HEK293T (cell line): ENCODE measurements at regions not wholly inside any gene's neighbourhood (a gene's known extent, or its start where the extent isn't known, plus 50 kb on each side); places are given as distances from the start of the nearest gene placed in this dataset.

ENCODE experiments used
- CTCF ChIA-PET: fragments of 350-600 bp; formaldehyde crosslinking; extraction: SDS; loops from one replicate; lab custom pipeline; 2021; ENCODE audit warnings: antibody characterized with exemption, inconsistent platforms; lab: Yijun Ruan, JAX
- POLR2A ChIA-PET: fragments of 350-600 bp; formaldehyde crosslinking; extraction: SDS; loops from one replicate; lab custom pipeline; 2020; ENCODE audit warnings: antibody characterized with exemption, inconsistent platforms; lab: Yijun Ruan, JAX
- DNase-seq: peaks from one replicate; pipeline ENCODE4 v3.0.0; 2012; ENCODE audit warnings: mixed read lengths; ENCODE audit errors: extremely low spot score
- ARNT ChIP-seq: fragments of 450-650 bp; IDR thresholded peaks from 2 replicates; pipeline ENCODE4 v1.6.1; 2017; ENCODE audit warnings: mild to moderate bottlenecking
- BHLHE40 ChIP-seq: fragments of 450-650 bp; IDR thresholded peaks from 2 replicates; pipeline ENCODE4 v1.6.1; 2016; ENCODE audit warnings: mild to moderate bottlenecking, moderate library complexity, borderline replicate concordance
- CTBP1 ChIP-seq: fragments of 450-650 bp; IDR thresholded peaks from 2 replicates; pipeline ENCODE4 v1.6.1; 2016; ENCODE audit warnings: borderline replicate concordance
- ELF4 ChIP-seq: fragments of 450-650 bp; IDR thresholded peaks from 2 replicates; pipeline ENCODE4 v1.6.1; 2017; ENCODE audit warnings: antibody characterized with exemption
- FOXA1 ChIP-seq: fragments of 450-650 bp; IDR thresholded peaks from 2 replicates; pipeline ENCODE4 v1.6.1; 2016; ENCODE audit warnings: mild to moderate bottlenecking
- FOXK2 ChIP-seq: fragments of 450-650 bp; IDR thresholded peaks from 2 replicates; pipeline ENCODE4 v1.6.1; 2016; ENCODE audit warnings: mild to moderate bottlenecking
- FOXM1 ChIP-seq: fragments of 450-650 bp; IDR thresholded peaks from 2 replicates; pipeline ENCODE4 v1.6.1; 2017; ENCODE audit warnings: mild to moderate bottlenecking, borderline replicate concordance
- HDGF ChIP-seq: fragments of 450-650 bp; IDR thresholded peaks from 2 replicates; pipeline ENCODE4 v1.6.1; 2017; ENCODE audit warnings: antibody characterized with exemption, borderline replicate concordance
- L3MBTL2 ChIP-seq: fragments of 450-650 bp; conservative IDR thresholded peaks from 2 replicates; pipeline ENCODE4 v1.6.1; 2016; ENCODE audit warnings: mild to moderate bottlenecking
- LEF1 ChIP-seq: fragments of 450-650 bp; IDR thresholded peaks from 2 replicates; pipeline ENCODE4 v1.6.1; 2017; ENCODE audit warnings: mild to moderate bottlenecking, borderline replicate concordance
- NFRKB ChIP-seq: fragments of 450-650 bp; IDR thresholded peaks from 2 replicates; pipeline ENCODE4 v1.6.1; 2016; ENCODE audit warnings: mild to moderate bottlenecking, moderate library complexity
- SP1 ChIP-seq: fragments of 450-650 bp; IDR thresholded peaks from 2 replicates; pipeline ENCODE4 v1.6.1; 2017
- SUZ12 ChIP-seq: fragments of 450-650 bp; IDR thresholded peaks from 2 replicates; pipeline ENCODE4 v1.6.1; 2016; ENCODE audit warnings: mild to moderate bottlenecking
- TARDBP ChIP-seq: fragments of 450-650 bp; IDR thresholded peaks from 2 replicates; pipeline ENCODE4 v1.6.1; 2016
- ZNF384 ChIP-seq: fragments of 450-650 bp; IDR thresholded peaks from 2 replicates; pipeline ENCODE4 v1.6.1; 2016
- TF ChIP-seq, protein P1 (sequence below): fragments of 450-650 bp; IDR thresholded peaks from 2 replicates; pipeline ENCODE4 v1.6.1; 2016

DNA sequence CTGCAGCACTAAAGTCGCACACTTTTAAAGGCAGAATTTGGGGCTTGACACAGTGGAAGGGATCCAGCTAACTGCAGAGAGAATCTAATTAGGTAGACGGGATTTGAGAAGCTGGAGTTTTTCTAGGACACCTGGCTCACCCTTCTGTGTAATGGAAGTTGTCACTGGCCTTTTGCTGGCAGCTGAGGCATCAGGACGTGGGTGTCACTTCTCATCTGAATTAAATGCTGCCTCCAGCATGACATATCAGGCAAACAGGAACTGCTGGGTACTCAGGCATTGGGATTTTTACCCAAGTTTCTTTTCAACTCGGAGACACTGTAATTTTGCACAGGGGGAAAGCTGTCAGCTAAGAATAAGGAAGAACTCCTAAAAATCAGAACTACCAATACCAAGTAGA lies 861.9 kb upstream of the ARPP21 start:
- ChIA-PET CTCF (no interaction called here), POLR2A (no interaction called here)
- DNase-seq: no peak
- TF ChIP-seq BHLHE40 (no peak), CTBP1 (no peak)

DNA sequence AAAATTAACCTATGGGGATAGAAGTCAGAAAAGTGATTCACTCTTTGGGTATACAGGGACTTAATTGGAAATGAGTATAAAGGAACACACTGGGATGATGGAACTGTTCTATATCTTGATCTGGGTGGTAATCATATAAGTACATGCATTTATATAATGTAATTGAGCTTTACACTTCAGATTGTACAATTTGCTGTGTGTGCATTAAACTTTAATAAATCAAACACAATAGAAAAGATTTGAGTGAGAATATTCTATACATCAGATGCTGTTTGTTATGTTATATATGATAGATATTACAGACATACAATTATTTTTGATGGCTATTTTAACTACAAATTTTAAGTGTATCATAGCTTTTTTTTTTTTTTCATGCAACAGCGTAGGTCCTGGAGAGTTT lies 860.2 kb upstream of the ARPP21 start:
- no peak for TF ChIP-seq SUZ12
- TF ChIP-seq, protein P1, sequence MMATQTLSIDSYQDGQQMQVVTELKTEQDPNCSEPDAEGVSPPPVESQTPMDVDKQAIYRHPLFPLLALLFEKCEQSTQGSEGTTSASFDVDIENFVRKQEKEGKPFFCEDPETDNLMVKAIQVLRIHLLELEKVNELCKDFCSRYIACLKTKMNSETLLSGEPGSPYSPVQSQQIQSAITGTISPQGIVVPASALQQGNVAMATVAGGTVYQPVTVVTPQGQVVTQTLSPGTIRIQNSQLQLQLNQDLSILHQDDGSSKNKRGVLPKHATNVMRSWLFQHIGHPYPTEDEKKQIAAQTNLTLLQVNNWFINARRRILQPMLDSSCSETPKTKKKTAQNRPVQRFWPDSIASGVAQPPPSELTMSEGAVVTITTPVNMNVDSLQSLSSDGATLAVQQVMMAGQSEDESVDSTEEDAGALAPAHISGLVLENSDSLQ: no peak
- no peak for TF ChIP-seq TARDBP
- TF ChIP-seq HDGF: no peak
- ChIA-PET POLR2A (no interaction called here), CTCF (no interaction called here)
- no peak for DNase-seq

DNA sequence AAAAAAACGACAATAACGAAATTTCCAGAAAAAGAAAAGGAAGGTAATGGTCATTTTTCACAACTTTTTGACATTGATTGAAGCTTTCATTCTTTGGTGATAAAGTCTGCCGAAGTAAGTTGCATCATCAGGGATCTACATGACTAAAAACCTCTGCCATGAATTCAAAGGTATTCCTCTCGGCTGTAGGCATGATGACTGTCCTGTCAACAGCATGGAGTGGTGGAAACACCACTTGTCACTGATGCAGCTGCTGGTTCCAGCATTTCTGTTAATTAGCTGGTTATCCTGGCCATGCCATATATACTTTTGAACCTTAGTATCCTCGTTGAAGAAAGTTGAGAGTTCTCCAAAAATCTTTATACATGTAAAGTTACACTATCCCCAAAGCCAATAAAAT lies 859.0 kb upstream of the ARPP21 start:
- no peak for DNase-seq
- POLR2A ChIA-PET: no interaction called here
- CTCF ChIA-PET: no interaction called here
- no peak for TF ChIP-seq FOXA1
- no peak for TF ChIP-seq SUZ12
- TF ChIP-seq ZNF384: no peak
- no peak for TF ChIP-seq LEF1
- TF ChIP-seq FOXK2: no peak
- TF ChIP-seq, protein P1: no peak
- TF ChIP-seq SP1: no peak
- TF ChIP-seq BHLHE40: no peak
- no peak for TF ChIP-seq TARDBP
- TF ChIP-seq CTBP1: no peak
- no peak for TF ChIP-seq L3MBTL2
- TF ChIP-seq NFRKB: no peak
- TF ChIP-seq ARNT: no peak
- TF ChIP-seq FOXM1: no peak
- no peak for TF ChIP-seq ELF4
- TF ChIP-seq HDGF: no peak

DNA sequence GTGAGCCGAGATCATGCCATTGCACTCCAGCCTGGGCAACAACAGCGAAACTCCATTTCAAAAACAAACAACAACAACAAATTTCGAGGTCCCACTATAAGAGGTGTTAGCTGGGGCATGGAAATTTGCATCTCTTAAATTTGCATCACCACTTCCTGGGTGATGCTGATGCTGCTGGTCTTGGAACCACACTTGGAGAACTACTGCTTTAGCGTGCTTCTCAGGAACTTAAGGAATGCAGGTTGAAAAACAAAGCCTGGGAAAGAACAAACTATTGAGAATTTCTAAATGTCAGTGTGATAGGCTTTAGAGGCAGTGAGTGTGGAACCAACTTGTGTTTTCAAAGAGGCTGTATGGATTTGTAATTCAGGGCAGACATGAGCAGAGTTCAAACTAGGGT lies 858.4 kb upstream of the ARPP21 start:
- ChIA-PET POLR2A (no interaction called here), CTCF (no interaction called here)
- DNase-seq: no peak
- TF ChIP-seq FOXM1 (no peak), L3MBTL2 (no peak)

DNA sequence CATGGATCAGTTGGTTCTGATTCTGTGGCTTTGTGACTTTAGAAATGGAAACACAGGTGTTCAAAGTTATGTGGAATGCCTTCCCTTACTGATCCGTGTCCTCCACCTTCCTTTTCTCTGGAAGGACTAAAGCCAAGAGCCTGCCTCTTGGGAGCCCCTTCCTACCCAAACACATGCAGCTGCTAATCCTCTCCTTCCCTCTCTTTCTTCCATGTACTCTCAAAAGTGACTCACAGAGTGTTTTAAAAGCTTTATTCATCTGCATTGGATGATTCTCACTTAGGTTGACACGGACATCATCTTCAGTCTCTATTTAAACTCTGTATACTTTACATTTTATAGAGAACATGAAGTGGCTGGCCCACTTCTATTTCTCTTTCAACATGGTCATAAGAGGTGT lies 856.5 kb upstream of the ARPP21 start:
- ChIA-PET POLR2A (no interaction called here), CTCF (no interaction called here)
- no peak for DNase-seq
- TF ChIP-seq TARDBP (no peak), CTBP1 (no peak), SUZ12 (no peak), FOXK2 (no peak), L3MBTL2 (no peak), ZNF384 (no peak), ELF4 (no peak), NFRKB (no peak), FOXM1 (no peak), LEF1 (no peak), HDGF (no peak), SP1 (no peak), BHLHE40 (no peak), FOXA1 (no peak), ARNT (no peak)
- TF ChIP-seq, protein P1: no peak

DNA sequence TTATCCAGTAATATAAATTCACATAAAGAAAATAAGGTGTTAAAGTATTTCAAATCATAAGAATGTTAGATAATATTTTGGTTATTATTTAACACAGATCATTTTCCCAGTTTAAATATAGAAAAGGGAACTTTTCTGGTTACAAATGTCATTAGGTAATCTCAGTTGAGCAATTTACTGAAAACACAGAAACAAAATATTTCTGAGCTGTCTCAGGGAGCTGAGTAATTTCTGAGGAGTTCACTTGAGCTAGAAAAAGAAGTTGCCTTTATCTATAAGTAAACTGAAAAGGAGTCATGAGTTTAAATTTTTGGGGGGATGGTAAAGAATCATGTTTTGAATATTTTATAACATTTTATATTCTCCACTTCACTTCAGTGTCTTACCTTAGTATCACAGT lies 855.4 kb upstream of the ARPP21 start:
- POLR2A ChIA-PET: no interaction called here
- TF ChIP-seq BHLHE40: no peak
- no peak for TF ChIP-seq ARNT
- no peak for TF ChIP-seq NFRKB
- TF ChIP-seq FOXA1: no peak
- no peak for TF ChIP-seq SUZ12
- TF ChIP-seq, protein P1: no peak
- no peak for TF ChIP-seq TARDBP
- CTCF ChIA-PET: no interaction called here
- no peak for DNase-seq

DNA sequence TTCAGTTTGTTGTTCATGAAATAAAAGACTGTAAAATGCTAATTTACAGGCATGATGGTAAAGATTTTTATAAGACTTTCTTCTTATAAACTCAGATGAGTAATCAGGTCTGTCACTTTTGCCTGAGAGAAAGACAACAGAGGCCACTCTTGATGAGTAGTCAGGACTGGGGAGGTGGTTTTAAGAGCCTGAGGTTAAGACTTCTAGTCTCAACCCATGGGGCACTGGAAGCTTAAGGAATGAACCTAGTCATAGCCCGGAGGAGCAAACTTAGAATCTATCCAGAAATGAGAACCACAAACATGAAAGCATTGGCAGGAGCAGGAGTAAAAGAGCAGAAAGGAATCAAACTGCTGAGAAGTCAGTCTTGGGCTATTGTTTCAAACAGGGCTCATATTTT lies 846.3 kb upstream of the ARPP21 start:
- TF ChIP-seq ZNF384 (no peak), SP1 (no peak), BHLHE40 (no peak), SUZ12 (no peak), LEF1 (no peak), FOXM1 (no peak), HDGF (no peak), FOXA1 (no peak), TARDBP (no peak), FOXK2 (no peak)
- TF ChIP-seq, protein P1: no peak
- CTCF ChIA-PET: no interaction called here
- DNase-seq: no peak
- POLR2A ChIA-PET: no interaction called here
